Vagina (tissue), 2 donors: ENCODE measurements at regions not wholly inside any gene's neighbourhood (a gene's known extent, or its start where the extent isn't known, plus 50 kb on each side); places are given as distances from the start of the nearest gene placed in this dataset.

ENCODE experiments used
- CTCF ChIP-seq, 3 experiments: fragments of 450-650 bp in 2 of 3; fragments of 200-600 bp in 1 of 3; sonication (generic) in 1 of 3; IDR thresholded peaks; one replicate each; pipeline ENCODE4 v1.5.1; 2017 to 2019; ENCODE audit warnings: antibody characterized with exemption in 3 of 3, mild to moderate bottlenecking in 2 of 3, moderate library complexity in 2 of 3
- POLR2A ChIP-seq, 2 donors: fragments of 450-650 bp; IDR thresholded peaks; one replicate each; pipeline ENCODE4 v1.6.1; 2017; ENCODE audit warnings: antibody characterized with exemption in 2 of 2, mild to moderate bottlenecking in 2 of 2, moderate library complexity in 2 of 2
- POLR2AphosphoS5 ChIP-seq, 2 donors: sonication (generic); formaldehyde crosslinking; IDR thresholded peaks; one replicate each; pipeline ENCODE4 v1.9.0; 2017; ENCODE audit warnings: antibody characterized with exemption in 2 of 2, mild to moderate bottlenecking in 2 of 2, low read depth in 1 of 2; ENCODE audit not compliant: insufficient read depth in 1 of 2

- TF ChIP-seq POLR2A (IDR thresholded peaks at IDR 0.05) = no peak
- no peak for TF ChIP-seq CTCF (IDR thresholded peaks at IDR 0.05)
- no peak for TF ChIP-seq POLR2AphosphoS5 (IDR thresholded peaks at IDR 0.05; ENCODE audit: insufficient read depth in 1 of 2, low read depth in 1 of 2)
Measured at GRCh38 chr6:15780437-15780836, 117.6 kb upstream of the DTNBP1 start.
